ENCODE measurements at regions not wholly inside any gene's neighbourhood (a gene's known extent, or its start where the extent isn't known, plus 50 kb on each side); places are given as distances from the start of the nearest gene placed in this dataset.

DNA sequence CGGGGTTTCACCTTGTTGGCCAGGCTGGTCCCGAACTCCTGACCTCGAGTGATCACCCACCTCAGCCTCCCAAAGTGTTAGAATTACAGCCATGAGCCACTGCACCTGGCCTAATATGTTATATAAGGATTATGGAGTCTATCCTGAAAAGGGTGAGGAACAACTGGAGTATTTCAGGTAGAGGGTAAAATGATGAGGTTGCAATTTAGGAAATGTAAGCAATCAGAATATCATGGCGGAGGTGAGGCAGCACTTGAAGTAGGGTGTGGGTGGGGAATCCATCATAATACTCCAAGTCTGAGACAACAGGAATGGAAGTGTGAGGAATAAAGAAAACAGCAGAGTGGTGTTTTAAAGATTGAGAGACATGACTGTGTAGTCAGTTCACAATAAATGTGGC, 582.2 kb downstream of the FGF9 start:
- no peak for DNase-seq

DNA sequence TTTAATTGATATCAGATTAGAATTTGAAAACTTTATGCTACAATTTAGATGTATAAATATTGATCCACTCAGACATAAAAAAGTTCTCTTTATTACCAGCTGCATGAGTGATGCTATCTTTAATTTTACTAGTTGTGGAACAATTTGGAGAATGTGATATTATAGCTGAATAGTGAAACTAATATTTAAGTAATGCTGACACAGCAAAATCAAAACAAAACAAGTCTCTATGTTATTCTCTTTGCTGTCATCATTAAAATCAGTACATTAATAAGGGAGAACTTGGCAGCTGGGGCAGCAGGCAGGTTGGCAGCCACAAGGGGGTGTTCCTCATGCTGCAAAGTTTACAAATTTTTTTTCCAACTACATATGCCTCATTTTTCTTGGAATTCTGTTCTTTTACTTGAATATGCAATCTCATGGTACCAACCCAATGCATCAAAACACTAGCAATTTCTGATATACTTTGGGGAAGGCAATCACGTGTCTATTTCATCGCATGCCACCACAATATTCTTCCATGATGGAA, 585.3 kb downstream of the FGF9 start:
- DNase-seq: no peak
- no peaks in the 10 kb centered on the region for H3K9me3 ChIP-seq (ENCODE audit: control insufficient read depth, low read length, poor library complexity, severe bottlenecking)
- ATAC-seq: no peak
- no peak overlapping the region for H3K4me3 Mint-ChIP-seq
- peaks cover 2% of the 10 kb centered on the region for H3K4me1 Mint-ChIP-seq
- no peaks in the 10 kb centered on the region for H3K36me3 Mint-ChIP-seq (ENCODE audit: low read depth)
- H3K27me3 Mint-ChIP-seq: no peaks in the 10 kb centered on the region
- no peak overlapping the region for H3K27ac Mint-ChIP-seq

More for the DNA sequence above, 582.2 kb downstream of the FGF9 start:
- Mint-ChIP-seq H3K4me3 (no peak overlapping the region), H3K4me1 (peaks cover 2% of the 10 kb centered on the region), H3K27ac (no peak overlapping the region), H3K36me3 (ENCODE audit: low read depth) (no peaks in the 10 kb centered on the region), H3K27me3 (no peaks in the 10 kb centered on the region)
- H3K9me3 ChIP-seq (ENCODE audit: control insufficient read depth, low read length, poor library complexity, severe bottlenecking): no peaks in the 10 kb centered on the region
- no peak for ATAC-seq

DNA sequence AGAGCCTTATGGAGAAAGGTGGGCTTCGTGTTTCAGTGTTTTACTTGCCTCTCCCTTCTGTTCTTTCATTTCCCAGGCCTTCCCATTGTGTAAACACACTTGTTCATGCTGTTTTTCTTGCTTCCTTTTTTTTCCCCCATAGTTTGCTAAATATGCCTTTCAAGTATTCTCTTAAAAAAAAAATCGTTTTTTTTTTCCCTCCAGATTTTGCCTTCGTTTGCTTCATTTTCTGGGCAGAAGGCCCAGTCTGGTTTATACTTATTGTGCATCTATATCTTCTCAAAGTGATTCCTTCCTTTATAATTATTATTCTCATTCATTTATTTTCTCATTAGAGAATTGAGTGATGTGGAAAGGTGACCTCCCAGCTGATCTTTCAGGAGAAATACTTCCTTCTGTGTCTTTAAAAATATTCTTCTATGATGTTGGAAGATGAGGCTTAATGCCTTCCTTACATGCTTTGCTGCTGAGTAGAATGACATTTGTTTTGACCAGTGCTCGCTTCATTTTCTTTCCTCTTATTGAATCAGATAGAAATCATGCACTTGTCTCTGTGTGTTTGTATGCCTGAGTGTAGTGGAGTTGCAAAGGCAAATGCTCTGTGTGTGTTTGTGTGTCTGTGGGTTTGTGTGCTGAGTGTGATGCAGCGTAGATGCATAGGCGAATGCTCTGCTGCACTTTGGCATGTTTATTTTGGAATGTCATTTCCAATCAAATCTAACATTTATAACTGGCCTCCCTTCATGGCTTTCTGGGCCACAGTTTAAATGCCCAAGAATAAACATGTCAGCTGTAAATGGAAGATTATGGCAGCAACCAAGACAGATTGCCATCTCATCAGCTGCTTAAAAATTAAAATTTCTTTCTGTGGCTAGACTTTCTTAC, 591.4 kb downstream of the FGF9 start:
- peaks cover 3% of the 10 kb centered on the region for H3K4me1 Mint-ChIP-seq
- H3K9me3 ChIP-seq (ENCODE audit: control insufficient read depth, low read length, poor library complexity, severe bottlenecking): no peaks in the 10 kb centered on the region
- no peaks in the 10 kb centered on the region for H3K27me3 Mint-ChIP-seq
- H3K4me3 Mint-ChIP-seq: no peak overlapping the region
- H3K27ac Mint-ChIP-seq: no peak overlapping the region
- H3K36me3 Mint-ChIP-seq (ENCODE audit: low read depth): peaks cover 2% of the 10 kb centered on the region
- DNase-seq: no peak
- no peak for ATAC-seq

DNA sequence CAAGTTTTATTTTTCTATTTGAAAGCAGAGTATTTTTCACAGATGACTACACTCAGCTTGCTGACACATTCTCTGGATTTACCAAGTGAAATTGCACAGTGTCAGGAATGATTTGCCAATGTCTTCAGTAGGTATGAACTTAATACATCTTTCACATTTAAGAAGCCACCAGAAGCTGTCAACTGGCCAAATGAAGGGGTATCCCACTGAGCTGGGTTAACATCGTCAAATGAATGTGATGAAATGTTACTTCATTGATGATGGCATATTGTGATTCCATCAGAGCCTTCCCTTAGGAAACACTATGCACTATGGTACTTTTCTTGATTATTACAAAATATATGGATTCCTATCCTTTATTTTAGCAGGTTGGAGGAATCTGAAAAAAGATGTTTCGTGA, 592.3 kb downstream of the FGF9 start:
- Mint-ChIP-seq H3K27me3 (no peaks in the 10 kb centered on the region), H3K4me1 (peaks cover 3% of the 10 kb centered on the region), H3K27ac (no peak overlapping the region), H3K4me3 (no peak overlapping the region), H3K36me3 (ENCODE audit: low read depth) (peaks cover 2% of the 10 kb centered on the region)
- no peak for ATAC-seq
- no peak for DNase-seq
- no peaks in the 10 kb centered on the region for H3K9me3 ChIP-seq (ENCODE audit: control insufficient read depth, low read length, poor library complexity, severe bottlenecking)

DNA sequence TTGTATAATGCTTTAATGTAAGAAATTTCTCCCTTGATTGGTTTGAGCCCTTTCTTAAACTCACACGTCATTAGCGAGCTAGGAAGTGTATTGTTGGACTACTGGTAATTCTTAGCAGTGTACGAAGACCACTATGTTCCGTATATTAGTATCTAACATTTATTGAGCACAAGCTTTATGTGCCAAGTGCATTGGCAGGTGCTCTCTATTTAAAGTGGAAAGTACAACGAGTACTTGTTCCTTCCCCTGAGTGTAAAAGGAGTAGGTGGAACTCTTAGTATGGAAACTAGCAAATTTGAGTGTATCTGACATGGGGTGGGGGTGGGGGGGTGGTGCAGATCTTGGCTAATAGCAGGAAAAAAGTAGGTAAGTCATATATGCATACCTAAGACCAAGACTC, 594.7 kb downstream of the FGF9 start:
- H3K9me3 ChIP-seq (ENCODE audit: control insufficient read depth, low read length, poor library complexity, severe bottlenecking): no peaks in the 10 kb centered on the region
- H3K4me3 Mint-ChIP-seq: no peak overlapping the region
- peaks cover 4% of the 10 kb centered on the region for H3K4me1 Mint-ChIP-seq
- DNase-seq: no peak
- H3K27me3 Mint-ChIP-seq: no peaks in the 10 kb centered on the region
- H3K36me3 Mint-ChIP-seq (ENCODE audit: low read depth): peaks cover 2% of the 10 kb centered on the region
- no peak for ATAC-seq
- no peak overlapping the region for H3K27ac Mint-ChIP-seq

DNA sequence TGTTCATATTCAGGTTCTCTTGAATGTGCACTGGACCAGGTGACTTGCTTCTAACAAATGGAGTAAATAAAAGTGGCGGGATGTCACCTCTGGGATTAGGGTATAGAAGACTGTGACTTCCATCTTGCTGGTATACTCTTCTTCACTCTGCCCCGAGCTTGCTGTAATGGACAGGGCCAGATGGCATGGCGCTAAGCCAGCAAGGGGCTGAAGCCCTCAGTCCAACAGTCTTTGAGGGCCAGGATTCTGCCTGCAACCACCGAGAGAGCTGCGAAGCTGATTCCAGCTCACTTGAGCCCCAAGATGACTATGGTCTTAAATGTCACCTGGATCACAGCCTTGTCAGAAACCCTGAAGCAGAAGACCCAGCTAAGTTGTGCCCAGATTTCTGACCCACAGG, 600.0 kb downstream of the FGF9 start:
- DNase-seq (no peak), ATAC-seq (no peak)
- no peak overlapping the region for H3K27ac Mint-ChIP-seq
- no peaks in the 10 kb centered on the region for H3K36me3 Mint-ChIP-seq (ENCODE audit: low read depth)
- H3K4me1 Mint-ChIP-seq: peaks cover 10% of the 10 kb centered on the region
- H3K27me3 Mint-ChIP-seq: no peaks in the 10 kb centered on the region
- H3K9me3 ChIP-seq (ENCODE audit: control insufficient read depth, low read length, poor library complexity, severe bottlenecking): no peaks in the 10 kb centered on the region
- H3K4me3 Mint-ChIP-seq: no peak overlapping the region

DNA sequence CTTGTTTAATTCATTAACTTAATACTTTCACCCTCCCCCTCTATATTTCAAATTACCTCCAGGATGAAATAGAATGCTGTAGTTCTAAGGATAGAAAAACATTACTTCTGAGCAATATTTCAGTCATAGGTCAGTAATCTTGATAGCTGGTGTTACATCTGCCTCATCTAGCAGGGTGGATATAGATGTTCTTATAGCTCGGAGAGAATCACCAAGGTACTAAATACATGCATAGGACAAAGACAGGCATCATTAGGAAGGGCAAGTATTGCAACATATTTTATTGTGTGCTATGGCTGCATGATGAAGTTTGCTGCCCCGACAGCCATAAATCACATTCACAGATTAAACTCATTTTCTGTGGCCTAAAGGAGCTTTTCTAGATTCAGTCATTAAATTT, 601.0 kb downstream of the FGF9 start:
- Mint-ChIP-seq H3K27me3 (no peaks in the 10 kb centered on the region), H3K4me1 (peaks cover 13% of the 10 kb centered on the region), H3K36me3 (ENCODE audit: low read depth) (no peaks in the 10 kb centered on the region), H3K27ac (no peak overlapping the region), H3K4me3 (no peak overlapping the region)
- no peaks in the 10 kb centered on the region for H3K9me3 ChIP-seq (ENCODE audit: control insufficient read depth, low read length, poor library complexity, severe bottlenecking)
- DNase-seq: no peak
- no peak for ATAC-seq

DNA sequence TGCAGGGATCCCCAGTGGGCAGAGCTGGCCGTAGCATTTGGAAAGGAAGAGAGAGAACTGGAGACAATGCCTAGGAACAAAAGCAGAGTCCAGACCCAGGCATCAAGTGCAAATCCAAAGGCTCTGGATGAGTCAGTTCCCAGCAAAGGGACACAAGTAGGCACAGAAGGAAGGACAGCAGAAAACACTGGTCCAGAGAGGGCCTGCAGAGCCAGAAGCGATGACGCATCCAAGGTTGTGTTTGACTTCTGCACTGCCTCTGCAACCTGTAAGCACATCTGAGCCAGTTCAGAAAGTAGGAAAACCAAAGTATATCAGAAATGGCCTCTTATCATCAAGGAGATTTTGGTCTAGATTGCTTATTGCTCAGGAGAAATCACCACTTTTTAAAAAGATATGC, 604.5 kb downstream of the FGF9 start:
- Mint-ChIP-seq H3K4me3 (no peak overlapping the region), H3K27ac (no peak overlapping the region), H3K4me1 (peaks cover 17% of the 10 kb centered on the region), H3K36me3 (ENCODE audit: low read depth) (peaks cover 3% of the 10 kb centered on the region), H3K27me3 (no peaks in the 10 kb centered on the region)
- no peak for ATAC-seq
- no peak for DNase-seq
- no peaks in the 10 kb centered on the region for H3K9me3 ChIP-seq (ENCODE audit: control insufficient read depth, low read length, poor library complexity, severe bottlenecking)

DNA sequence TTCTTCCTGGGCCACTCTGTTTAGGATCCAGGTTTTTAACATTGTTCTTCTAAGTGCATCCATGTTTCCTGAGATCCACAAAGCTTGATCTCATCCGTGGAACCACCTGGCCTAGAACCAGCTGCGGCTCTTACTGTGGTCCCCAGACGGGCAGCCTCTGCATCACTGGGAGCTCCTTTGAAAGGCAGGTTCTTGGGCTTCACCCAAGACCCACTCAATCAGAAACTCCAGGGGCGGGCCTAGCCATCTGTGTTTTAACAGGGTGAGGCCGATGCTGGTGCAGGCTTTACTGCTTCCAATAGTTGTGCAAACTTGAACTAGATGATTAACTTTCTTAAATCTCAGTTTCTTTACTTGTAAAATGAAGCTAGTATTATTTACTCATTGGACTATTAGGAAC, 605.7 kb downstream of the FGF9 start:
- no peaks in the 10 kb centered on the region for H3K27me3 Mint-ChIP-seq
- DNase-seq: no peak
- peak overlapping the region; percentile 14 for H3K27ac Mint-ChIP-seq
- H3K36me3 Mint-ChIP-seq (ENCODE audit: low read depth): peaks cover 3% of the 10 kb centered on the region
- ATAC-seq: no peak
- no peaks in the 10 kb centered on the region for H3K9me3 ChIP-seq (ENCODE audit: control insufficient read depth, low read length, poor library complexity, severe bottlenecking)
- H3K4me3 Mint-ChIP-seq: no peak overlapping the region
- peaks cover 15% of the 10 kb centered on the region for H3K4me1 Mint-ChIP-seq

DNA sequence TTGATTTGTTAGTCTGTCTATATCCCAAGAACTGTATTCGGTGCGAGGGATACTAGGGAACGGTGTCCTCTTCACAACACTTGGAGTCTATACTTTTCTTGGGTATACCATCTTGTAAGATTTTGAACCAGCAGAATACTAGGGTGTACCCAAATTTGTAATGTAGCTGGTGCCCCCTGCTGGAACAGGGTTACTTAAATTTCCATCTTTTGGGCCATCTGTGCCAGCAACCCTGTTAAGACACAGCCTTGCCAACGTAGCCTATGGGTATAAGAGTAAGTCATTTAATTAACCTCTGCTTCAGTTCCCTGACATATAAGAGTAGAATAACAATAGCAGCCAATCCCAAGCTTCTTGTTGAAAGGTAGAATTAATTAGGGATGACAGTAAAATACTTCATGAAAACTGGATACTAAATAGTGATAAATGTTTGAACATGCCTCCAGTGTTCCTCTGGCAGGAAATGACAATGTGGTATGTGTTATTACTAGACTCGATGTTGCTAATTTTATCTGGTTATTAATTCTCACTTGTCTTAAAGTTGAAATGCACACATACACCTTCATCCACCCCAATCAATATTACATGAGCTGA, 607.6 kb downstream of the FGF9 start:
- Mint-ChIP-seq H3K36me3 (ENCODE audit: low read depth) (peaks cover 5% of the 10 kb centered on the region), H3K27me3 (no peaks in the 10 kb centered on the region), H3K4me3 (no peak overlapping the region), H3K4me1 (peaks cover 14% of the 10 kb centered on the region), H3K27ac (peak overlapping the region; percentile 71)
- H3K9me3 ChIP-seq (ENCODE audit: control insufficient read depth, low read length, poor library complexity, severe bottlenecking): no peaks in the 10 kb centered on the region
- ATAC-seq: peak; percentile 78
- DNase-seq: peak; percentile 25 to 60 (median 34)

DNA sequence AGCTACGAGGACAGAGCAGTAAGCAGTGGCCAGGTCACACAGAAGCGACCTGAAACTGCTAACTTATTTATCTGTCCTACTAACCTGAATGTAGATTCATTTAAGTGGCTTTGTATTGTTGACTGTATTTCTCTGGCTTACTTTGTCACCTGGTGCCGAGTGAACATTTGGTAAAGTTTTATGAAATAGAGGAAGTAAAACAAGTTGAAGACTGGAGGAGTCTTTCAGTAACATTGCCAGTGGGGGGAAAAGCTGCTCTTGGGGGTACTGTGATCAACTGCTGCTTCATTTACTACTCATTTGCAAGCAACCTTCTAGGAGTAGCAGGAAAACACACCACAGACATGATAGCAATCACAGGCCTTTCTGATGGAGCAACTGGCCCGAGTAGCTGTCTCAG, 615.0 kb downstream of the FGF9 start:
- peaks cover 5% of the 10 kb centered on the region for H3K36me3 Mint-ChIP-seq (ENCODE audit: low read depth)
- no peak overlapping the region for H3K4me3 Mint-ChIP-seq
- H3K9me3 ChIP-seq (ENCODE audit: control insufficient read depth, low read length, poor library complexity, severe bottlenecking): no peaks in the 10 kb centered on the region
- ATAC-seq (no peak), DNase-seq (no peak)
- H3K4me1 Mint-ChIP-seq: peaks cover 2% of the 10 kb centered on the region
- no peak overlapping the region for H3K27ac Mint-ChIP-seq
- H3K27me3 Mint-ChIP-seq: peaks cover 16% of the 10 kb centered on the region

DNA sequence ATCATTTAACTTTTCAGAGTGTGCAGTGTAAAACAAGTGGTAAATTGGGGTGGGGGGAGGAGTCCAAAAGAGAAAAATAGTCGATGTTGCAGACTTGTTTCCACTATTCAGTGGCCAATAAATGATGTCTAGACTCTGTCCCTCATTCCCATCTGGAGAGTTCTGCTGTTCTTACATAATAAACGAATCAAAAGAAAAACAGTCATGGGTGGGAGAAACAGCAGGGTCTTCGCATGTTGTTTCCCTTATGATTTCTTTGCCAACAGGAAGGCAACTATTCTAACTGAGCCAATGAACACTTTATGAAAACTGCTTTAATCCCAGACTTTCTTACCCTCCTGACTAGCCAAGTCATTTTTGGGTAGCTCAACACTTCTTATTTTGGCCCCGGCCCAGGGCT, 615.5 kb downstream of the FGF9 start:
- no peak for ATAC-seq
- Mint-ChIP-seq H3K27me3 (peaks cover 18% of the 10 kb centered on the region), H3K4me3 (no peak overlapping the region), H3K36me3 (ENCODE audit: low read depth) (peaks cover 5% of the 10 kb centered on the region), H3K27ac (no peak overlapping the region), H3K4me1 (peaks cover 2% of the 10 kb centered on the region)
- DNase-seq: no peak
- no peaks in the 10 kb centered on the region for H3K9me3 ChIP-seq (ENCODE audit: control insufficient read depth, low read length, poor library complexity, severe bottlenecking)

DNA sequence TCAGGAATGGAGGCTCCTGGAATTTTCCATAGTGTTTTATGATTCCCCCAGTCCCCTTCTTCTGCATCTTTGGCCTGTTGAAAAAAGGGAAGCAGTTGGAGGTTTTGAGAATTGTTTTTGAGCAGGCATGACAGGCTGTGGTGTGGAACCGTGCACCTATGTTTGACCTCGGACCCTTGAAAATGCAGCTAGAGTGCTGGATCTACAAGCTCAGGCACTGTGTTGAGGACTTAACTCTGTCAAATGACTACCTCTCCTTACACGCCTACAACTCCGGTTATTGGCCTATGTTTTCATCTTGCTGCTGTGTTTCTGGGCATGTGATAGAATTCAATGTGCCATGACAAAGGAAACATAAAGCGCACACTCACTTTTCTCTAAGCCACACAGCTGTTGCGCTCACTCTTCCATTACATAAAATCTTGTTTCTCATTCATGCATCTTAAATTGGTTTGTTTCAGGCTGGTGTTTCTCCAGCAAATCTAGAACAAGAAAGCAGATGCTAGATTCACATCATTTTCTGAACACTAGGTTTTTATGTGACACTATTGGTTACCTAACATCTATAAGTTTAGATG, 616.6 kb downstream of the FGF9 start:
- Mint-ChIP-seq H3K27me3 (peaks cover 18% of the 10 kb centered on the region), H3K27ac (no peak overlapping the region), H3K4me1 (peaks cover 2% of the 10 kb centered on the region), H3K36me3 (ENCODE audit: low read depth) (peaks cover 5% of the 10 kb centered on the region), H3K4me3 (no peak overlapping the region)
- H3K9me3 ChIP-seq (ENCODE audit: control insufficient read depth, low read length, poor library complexity, severe bottlenecking): no peaks in the 10 kb centered on the region
- ATAC-seq (no peak), DNase-seq (no peak)
